ENCODE measurements at regions not wholly inside any gene's neighbourhood (a gene's known extent, or its start where the extent isn't known, plus 50 kb on each side); places are given as distances from the start of the nearest gene placed in this dataset.

DNA sequence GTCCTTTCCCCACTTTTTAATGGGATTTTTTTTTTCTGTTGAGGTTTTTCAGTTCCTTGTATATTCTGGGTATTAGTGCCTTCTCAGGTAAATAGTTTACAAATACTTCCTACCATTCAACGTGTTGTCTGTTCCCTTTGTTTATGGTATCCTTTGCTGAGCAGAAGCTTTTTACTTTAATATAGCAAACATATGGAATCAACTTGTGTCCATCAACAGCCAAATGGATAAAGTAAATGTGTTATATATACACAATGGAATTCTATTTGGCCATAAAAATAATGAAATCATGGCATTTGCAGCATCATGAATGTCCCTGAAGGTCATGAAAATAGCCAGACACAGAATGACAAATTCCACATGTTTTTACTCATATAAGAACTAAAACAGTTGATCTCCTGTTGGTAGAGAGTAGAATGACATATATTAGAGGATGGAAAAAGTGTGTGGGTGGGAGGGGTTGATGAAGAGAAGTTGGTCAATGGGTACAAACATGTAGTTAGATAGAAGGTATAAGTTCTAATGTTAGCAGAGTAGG, 500.8 kb downstream of the SLITRK6 start:
- CTCF ChIA-PET: no interaction called here

GRCh38 chr13:85288698-85289097, 510.5 kb downstream of the SLITRK6 start:
- TF ChIP-seq, protein P1, sequence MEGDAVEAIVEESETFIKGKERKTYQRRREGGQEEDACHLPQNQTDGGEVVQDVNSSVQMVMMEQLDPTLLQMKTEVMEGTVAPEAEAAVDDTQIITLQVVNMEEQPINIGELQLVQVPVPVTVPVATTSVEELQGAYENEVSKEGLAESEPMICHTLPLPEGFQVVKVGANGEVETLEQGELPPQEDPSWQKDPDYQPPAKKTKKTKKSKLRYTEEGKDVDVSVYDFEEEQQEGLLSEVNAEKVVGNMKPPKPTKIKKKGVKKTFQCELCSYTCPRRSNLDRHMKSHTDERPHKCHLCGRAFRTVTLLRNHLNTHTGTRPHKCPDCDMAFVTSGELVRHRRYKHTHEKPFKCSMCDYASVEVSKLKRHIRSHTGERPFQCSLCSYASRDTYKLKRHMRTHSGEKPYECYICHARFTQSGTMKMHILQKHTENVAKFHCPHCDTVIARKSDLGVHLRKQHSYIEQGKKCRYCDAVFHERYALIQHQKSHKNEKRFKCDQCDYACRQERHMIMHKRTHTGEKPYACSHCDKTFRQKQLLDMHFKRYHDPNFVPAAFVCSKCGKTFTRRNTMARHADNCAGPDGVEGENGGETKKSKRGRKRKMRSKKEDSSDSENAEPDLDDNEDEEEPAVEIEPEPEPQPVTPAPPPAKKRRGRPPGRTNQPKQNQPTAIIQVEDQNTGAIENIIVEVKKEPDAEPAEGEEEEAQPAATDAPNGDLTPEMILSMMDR (conservative IDR thresholded peaks at IDR 0.05): no peak
- no peak for TF ChIP-seq EZH2 (IDR thresholded peaks at IDR 0.05; ENCODE audit: low read depth)
- H3K27ac ChIP-seq: no peak overlapping the region
- H3F3A ChIP-seq (ENCODE audit: insufficient read depth, low read depth): no peaks in the 10 kb centered on the region
- no peaks in the 10 kb centered on the region for H3K9me2 ChIP-seq (ENCODE audit: insufficient read depth)
- intact Hi-C loops (cut with micrococcal nuclease; ENCODE audit: unreplicated experiment): no loop called here
- POLR2A ChIA-PET (ENCODE audit: unreplicated experiment): no interaction called here
- H3K4me1 ChIP-seq (replicated peaks; ENCODE audit: insufficient read depth): no peaks in the 10 kb centered on the region
- no peak overlapping the region for H3K4me3 ChIP-seq
- no peak overlapping the region for H3K4me2 ChIP-seq
- H3K79me2 ChIP-seq (ENCODE audit: low read depth): no peaks in the 10 kb centered on the region
- CTCF ChIA-PET: no interaction called here
- BruUV-seq (replicated peaks): no TSS peak
- H2AFZ ChIP-seq: no peak overlapping the region
- DNase-seq: no peak
- no peaks in the 10 kb centered on the region for H4K20me1 ChIP-seq (ENCODE audit: insufficient read depth)
- H3K36me3 ChIP-seq (ENCODE audit: low read depth): no peaks in the 10 kb centered on the region
- no peaks in the 10 kb centered on the region for H3K9me3 ChIP-seq (ENCODE audit: insufficient read depth, low read depth)
- no peaks in the 10 kb centered on the region for H3K27me3 ChIP-seq (ENCODE audit: insufficient read depth, low read depth)

More for the DNA sequence above, 500.8 kb downstream of the SLITRK6 start:
- POLR2A ChIA-PET (ENCODE audit: unreplicated experiment): no interaction called here
- Histone ChIP-seq H3K9me3 (ENCODE audit: insufficient read depth, low read depth) (no peaks in the 10 kb centered on the region), H3K27me3 (ENCODE audit: insufficient read depth, low read depth) (no peaks in the 10 kb centered on the region), H3K79me2 (ENCODE audit: low read depth) (no peaks in the 10 kb centered on the region), H3K36me3 (ENCODE audit: low read depth) (no peaks in the 10 kb centered on the region), H3K4me2 (no peak overlapping the region), H3K4me1 (replicated peaks; ENCODE audit: insufficient read depth) (no peaks in the 10 kb centered on the region), H4K20me1 (ENCODE audit: insufficient read depth) (no peaks in the 10 kb centered on the region), H3K27ac (no peak overlapping the region), H3K9me2 (ENCODE audit: insufficient read depth) (no peaks in the 10 kb centered on the region), H2AFZ (no peak overlapping the region), H3K4me3 (no peak overlapping the region), H3F3A (ENCODE audit: insufficient read depth, low read depth) (no peaks in the 10 kb centered on the region)
- TF ChIP-seq, protein P1 (conservative IDR thresholded peaks at IDR 0.05): no peak
- no peak for TF ChIP-seq EZH2 (IDR thresholded peaks at IDR 0.05; ENCODE audit: low read depth)
- no peak for DNase-seq
- no TSS peak for BruUV-seq (replicated peaks)
- intact Hi-C loops (cut with micrococcal nuclease; ENCODE audit: unreplicated experiment): no loop called here

- no peak for TF ChIP-seq EZH2 (IDR thresholded peaks at IDR 0.05; ENCODE audit: low read depth)
- TF ChIP-seq, protein P1 (conservative IDR thresholded peaks at IDR 0.05): no peak
- Histone ChIP-seq H3K27ac (no peak overlapping the region), H3K9me2 (ENCODE audit: insufficient read depth) (no peaks in the 10 kb centered on the region), H3K9me3 (ENCODE audit: insufficient read depth, low read depth) (no peaks in the 10 kb centered on the region), H3K4me1 (replicated peaks; ENCODE audit: insufficient read depth) (no peaks in the 10 kb centered on the region), H2AFZ (no peak overlapping the region), H3K4me3 (no peak overlapping the region), H3K27me3 (ENCODE audit: insufficient read depth, low read depth) (no peaks in the 10 kb centered on the region), H4K20me1 (ENCODE audit: insufficient read depth) (no peaks in the 10 kb centered on the region), H3K36me3 (ENCODE audit: low read depth) (no peaks in the 10 kb centered on the region), H3K4me2 (no peak overlapping the region), H3F3A (ENCODE audit: insufficient read depth, low read depth) (no peaks in the 10 kb centered on the region), H3K79me2 (ENCODE audit: low read depth) (no peaks in the 10 kb centered on the region)
- CTCF ChIA-PET: no interaction called here
- no TSS peak for BruUV-seq (replicated peaks)
- POLR2A ChIA-PET (ENCODE audit: unreplicated experiment): no interaction called here
- DNase-seq: no peak
- intact Hi-C loops (cut with micrococcal nuclease; ENCODE audit: unreplicated experiment): no loop called here
Observed at GRCh38 chr13:85287528-85287927, 511.7 kb downstream of the SLITRK6 start.

Data from PC-9 (cell line).